HG03342 (cell line): ENCODE measurements at regions not wholly inside any gene's neighbourhood (a gene's known extent, or its start where the extent isn't known, plus 50 kb on each side); places are given as distances from the start of the nearest gene placed in this dataset.
"Not testable (repeated sequence)": the region's sequence is repeated elsewhere in the genome, so short reads cannot be mapped to it uniquely, and the experiment has no call there.

Source experiments
- ATAC-seq: cut with Tn5 transposase; IDR thresholded peaks from one replicate; pipeline ENCODE4 v1.9.1; 2021; ENCODE audit warnings: mild to moderate bottlenecking, moderate library complexity; ENCODE audit not compliant: unreplicated experiment

DNA sequence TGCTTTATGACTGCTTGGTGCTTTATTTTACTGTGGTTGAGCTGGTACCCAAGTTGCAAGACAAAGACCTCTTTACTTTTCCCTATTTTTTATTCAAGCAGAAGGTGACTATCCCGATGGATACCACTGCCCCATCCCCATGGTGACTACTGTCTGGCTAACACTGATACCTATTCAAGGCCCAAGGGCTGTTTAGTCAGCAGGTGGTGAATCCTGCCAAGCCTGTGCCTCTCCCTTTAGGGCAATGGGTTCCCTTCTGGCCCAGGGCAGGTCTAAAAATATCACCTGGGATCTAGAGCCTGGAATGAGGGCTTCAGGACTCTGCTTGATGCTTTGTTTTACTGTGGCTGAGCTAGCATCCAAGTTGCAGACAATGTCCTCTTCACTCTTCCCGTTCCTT, 510.0 kb upstream of the GRAMD2B start:
- ATAC-seq, result no peak

GRCh38 chr5:125914471-125914870, 508.7 kb upstream of the GRAMD2B start:
- ATAC-seq, result no peak

- not testable (repeated sequence) for ATAC-seq
These were observed 499.3 kb upstream of the GRAMD2B start for GRCh38 chr5:125923958-125924357.

- no peak for ATAC-seq
These were observed 497.0 kb upstream of the GRAMD2B start for GRCh38 chr5:125926172-125926571.

DNA sequence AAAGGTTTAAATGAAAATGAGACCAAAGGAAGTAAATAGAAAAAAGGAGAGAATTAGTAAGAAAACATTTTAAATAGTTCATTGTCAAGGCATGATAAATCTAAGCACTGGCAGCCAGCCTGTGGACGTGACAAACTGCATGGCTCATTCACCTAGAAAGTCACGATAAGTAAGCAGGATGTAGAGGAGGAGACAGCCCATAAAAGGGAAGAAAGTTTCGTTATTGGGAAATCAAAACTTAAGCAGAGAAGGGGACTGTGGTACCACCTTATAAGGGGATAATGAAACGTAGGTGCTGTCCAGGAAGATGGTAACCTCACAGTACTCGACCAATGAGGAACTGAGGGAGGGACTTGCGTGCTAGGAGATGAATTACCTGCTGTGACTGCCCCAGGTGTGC, 494.5 kb upstream of the GRAMD2B start:
- no peak for ATAC-seq

DNA sequence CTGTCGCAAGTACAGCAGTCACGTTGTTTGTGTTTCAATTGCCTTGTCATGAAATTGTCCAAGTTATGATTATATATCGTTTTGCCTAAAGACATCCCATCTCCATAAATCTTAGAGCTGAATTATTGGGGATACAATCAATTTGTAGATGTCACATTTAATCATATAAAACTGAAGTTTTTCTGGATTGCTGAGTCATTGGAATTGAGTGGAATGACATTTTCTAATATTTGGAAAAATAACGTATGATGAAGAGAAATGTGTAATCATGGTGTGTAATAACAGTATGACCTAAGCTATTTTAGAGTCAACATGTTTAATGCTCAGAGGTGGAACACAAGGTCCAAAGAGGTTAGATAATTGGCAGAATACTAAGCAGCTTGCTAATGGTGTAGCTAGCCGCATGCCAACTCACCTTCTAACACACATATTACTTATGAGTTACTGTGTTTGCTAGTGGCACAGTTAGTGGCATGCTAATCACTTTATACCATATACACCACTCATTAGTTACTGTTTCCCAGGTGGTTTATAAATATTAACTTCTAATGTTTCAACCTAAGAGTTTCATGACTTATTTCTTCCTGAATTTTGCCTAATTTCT, 473.1 kb upstream of the GRAMD2B start:
- ATAC-seq, result no peak

DNA sequence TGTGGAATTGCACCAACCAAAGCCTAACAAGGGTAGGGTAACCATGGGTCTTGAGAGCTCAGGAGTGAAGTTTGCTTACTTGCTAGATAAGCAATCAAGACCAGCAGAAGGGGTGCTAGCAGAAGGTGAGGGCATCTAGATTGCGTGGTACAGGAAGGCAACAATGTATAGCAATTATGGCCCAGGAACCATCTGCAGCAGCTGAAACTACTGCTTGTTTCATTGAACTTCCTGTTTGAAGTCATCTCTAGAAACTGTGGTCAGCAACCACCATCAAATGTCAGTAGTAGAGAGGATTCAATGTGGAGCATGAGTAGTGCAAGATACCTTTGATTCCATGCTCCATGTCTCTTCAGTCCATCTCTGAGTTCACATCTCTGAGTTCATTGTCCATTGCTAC, 462.1 kb upstream of the GRAMD2B start:
- ATAC-seq, result peak; percentile 99

GRCh38 chr5:125965577-125965976, 457.6 kb upstream of the GRAMD2B start:
- no peak for ATAC-seq

DNA sequence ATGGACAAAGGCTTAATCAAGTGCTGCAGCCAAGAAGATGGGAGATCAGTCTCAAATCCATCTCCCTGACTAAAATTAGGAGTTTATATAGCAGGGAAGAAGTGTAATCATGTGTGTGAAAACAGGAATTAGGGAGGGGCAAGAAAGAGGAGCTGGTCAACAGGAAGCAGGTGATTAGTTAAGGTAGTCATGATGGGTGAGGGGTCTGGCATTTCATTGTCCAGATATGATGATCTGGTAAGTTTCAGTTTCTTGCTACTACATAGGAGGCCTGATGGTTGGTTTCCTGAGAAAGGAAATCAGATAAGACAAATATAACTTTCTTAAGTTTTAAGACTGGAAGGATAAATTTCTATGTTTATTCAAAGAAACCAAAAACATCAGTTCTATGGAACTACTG, 455.6 kb upstream of the GRAMD2B start:
- no peak for ATAC-seq

- ATAC-seq, result no peak
These were observed 454.0 kb upstream of the GRAMD2B start for GRCh38 chr5:125969011-125969813.

GRCh38 chr5:125969814-125970171, 453.4 kb upstream of the GRAMD2B start:
- no peak for ATAC-seq

DNA sequence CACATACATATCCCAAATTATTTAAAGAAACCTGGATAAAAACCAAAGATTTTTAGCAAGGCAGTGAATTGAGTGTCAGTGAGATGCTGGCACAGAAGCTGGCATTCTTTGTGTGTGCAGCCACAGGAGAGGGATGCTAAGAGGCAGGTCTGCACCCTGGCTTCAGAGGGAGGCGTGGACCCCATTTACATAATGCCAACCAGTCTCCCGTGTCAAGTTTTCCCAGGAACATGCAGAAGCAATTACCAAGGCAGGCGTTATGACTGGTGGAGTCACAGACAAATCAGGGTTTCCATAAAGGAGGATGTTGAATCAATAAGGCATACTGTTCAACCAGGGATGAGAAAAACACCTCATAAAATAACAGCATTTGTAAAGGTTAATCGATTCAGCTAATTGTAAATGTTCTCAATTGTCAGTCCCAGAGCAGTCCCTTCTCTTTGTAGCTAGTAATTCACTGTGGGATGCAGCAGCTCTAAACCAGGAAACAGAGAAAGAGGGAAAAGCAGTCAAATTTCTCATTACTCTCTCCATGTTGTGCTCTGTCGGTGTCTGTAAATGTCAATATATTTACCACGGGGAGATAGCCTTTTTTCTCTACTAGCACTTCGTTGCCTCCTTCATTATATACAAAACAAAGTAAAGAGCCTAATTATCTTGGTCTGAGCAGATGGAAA, 452.4 kb upstream of the GRAMD2B start:
- ATAC-seq, result no peak

GRCh38 chr5:125972706-125973105, 450.5 kb upstream of the GRAMD2B start:
- ATAC-seq, result no peak

- ATAC-seq, result no peak
These were observed 448.5 kb upstream of the GRAMD2B start for GRCh38 chr5:125974679-125975078.

GRCh38 chr5:125976421-125977000, 446.7 kb upstream of the GRAMD2B start:
- ATAC-seq, result no peak

- no peak for ATAC-seq
These were observed 445.2 kb upstream of the GRAMD2B start for GRCh38 chr5:125978015-125978414.

DNA sequence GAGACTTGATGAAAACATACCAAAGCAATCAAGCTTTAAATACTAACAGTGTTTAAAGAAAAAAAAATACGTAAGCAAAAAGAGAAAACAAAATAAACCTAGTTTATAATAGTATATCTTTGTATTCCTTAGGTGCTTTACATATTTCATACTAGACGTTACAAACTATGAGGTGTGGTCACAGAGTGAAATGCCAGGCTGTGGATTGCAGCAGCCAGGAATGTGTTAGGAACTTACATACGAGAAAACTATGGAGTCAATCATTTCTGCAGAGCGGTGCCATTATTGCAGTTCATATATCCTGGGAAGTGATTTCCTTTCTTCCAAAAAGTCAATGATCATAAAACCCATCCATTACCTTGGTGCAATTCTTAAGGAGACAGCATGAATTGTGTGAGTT, 443.6 kb upstream of the GRAMD2B start:
- no peak for ATAC-seq

DNA sequence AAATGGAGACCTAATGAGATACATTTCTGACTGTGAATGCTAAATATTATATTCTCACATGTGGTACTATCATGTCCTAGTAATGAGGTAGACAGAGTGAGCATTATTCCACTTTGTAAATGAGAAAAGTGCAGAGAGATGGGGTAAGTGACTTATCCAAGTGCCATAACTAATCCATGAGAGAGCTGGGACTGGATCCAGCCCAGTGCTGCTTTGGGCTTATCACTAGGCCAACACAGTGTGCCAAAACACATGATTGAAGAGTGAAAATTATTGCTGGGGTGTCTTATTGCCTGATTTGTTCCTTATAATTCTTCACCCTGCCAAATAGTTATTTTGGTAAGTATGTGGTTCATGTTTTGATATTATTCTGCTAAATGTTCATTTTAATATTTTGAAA, 442.2 kb upstream of the GRAMD2B start:
- ATAC-seq, result no peak

DNA sequence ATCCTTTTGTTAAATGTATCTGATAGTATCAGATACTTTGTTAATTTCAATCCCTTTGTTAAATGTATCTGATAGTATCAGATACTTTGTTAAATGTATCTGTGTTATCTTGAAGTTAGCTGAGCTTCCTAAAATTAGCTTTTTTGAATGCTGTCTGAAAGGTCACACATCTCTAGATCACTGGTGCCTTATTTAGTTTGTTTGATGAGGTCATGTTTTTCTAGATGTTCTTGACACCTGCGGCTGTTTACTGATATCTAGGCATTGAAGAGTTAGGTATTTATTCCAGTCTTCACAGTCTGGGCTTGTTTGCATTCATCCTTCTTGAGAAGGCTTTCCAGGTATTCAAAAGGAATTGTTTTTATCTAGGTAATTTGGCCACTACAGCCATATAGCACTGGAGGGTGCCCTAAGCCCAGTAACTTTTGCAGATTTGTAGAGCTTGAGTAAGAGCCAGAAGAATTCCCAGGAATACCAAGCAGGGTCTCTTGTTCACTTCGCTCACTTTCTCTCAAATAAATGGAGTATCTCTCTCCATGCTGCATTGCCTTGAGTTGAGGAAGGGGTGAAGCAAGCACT, 435.4 kb upstream of the GRAMD2B start:
- no peak for ATAC-seq

DNA sequence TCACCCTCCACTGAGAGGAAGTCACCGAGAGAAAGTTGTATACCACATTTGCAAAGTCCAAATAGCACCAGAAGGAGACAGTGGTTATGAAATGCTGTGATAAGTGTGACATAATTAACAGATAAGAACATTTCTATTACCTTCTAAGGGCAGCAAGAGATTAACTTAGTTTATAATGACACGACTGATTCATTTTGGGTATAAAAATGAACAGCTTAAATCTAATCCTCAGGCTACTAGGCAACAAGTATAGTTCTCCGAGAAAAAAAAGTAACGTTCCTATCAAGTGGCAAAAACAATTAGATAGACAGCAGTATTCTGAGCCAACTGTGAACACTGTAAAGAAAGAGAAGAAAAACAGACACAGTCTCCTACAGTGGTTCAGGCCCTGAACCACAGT, 431.2 kb upstream of the GRAMD2B start:
- no peak for ATAC-seq

DNA sequence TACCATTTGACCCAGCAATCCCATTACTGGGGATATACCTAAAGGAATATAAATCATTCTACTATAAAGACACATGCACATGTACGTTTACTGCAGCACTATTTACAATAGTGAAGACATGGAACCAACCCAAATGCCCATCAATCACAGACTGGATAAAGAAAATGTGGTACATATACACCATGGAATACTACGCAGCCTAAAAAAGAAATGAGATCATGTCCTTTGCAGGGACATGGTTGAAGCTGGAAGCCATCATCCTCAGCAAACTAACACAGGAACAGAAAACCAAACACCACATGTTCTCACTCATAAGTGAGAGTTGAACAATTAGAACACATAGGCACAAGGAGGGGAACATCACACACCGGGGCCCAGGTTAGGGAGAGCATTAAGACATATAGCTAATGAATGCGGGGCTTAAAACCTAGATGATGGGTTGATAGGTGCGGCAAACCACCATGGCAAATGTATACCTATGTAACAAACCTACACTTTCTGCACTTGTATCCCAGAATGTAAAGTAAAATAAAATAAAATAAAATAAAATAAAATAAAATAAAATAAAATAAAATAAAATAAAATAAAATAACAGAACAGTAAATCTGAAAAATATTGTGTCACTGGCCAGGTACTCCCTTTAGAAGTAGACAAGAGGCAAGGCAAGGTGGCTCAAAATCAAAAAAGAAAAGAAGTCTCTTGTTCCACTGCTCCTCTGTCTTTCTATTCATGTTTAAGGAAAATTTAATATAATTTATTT, 423.8 kb upstream of the GRAMD2B start:
- not testable (repeated sequence) for ATAC-seq
